GM23338 (cell line): ENCODE measurements at regions not wholly inside any gene's neighbourhood (a gene's known extent, or its start where the extent isn't known, plus 50 kb on each side); places are given as distances from the start of the nearest gene placed in this dataset.

Source experiments
- ATAC-seq: fragments of 200-7000 bp; cut with Tn5 transposase; 3 replicates; pipeline ENCODE4 v1.9.1; 2020
- DNase-seq: peaks from one replicate; pipeline ENCODE4 v3.0.0-alpha.2; 2015; ENCODE audit warnings: low spot score
- H2AFZ ChIP-seq: fragments of 200-600 bp; sonication (generic); 2 replicates; pipeline ENCODE4 v1.8.0; 2016; ENCODE audit warnings: antibody characterized with exemption, mild to moderate bottlenecking, moderate library complexity
- H3F3A ChIP-seq: fragments of 200-600 bp; sonication (generic); replicated peaks from 2 replicates; pipeline ENCODE4 v1.8.0; 2017; ENCODE audit warnings: antibody characterized with exemption, mixed run types, low read depth
- H3K27ac ChIP-seq: fragments of 200-600 bp; sonication (generic); 2 replicates; pipeline ENCODE4 v1.6.1; 2016; ENCODE audit warnings: low read depth
- H3K27me3 ChIP-seq: fragments of 200-600 bp; sonication (generic); 2 replicates; pipeline ENCODE4 v1.8.0; 2016; ENCODE audit warnings: mild to moderate bottlenecking, mixed run types, moderate library complexity; ENCODE audit not compliant: insufficient read depth
- H3K36me3 ChIP-seq: fragments of 200-600 bp; sonication (generic); 2 replicates; pipeline ENCODE4 v1.8.0; 2016; ENCODE audit warnings: mild to moderate bottlenecking; ENCODE audit not compliant: insufficient read depth
- H3K4me1 ChIP-seq: fragments of 200-600 bp; sonication (generic); 2 replicates; pipeline ENCODE4 v1.8.0; 2016; ENCODE audit warnings: mild to moderate bottlenecking, moderate library complexity; ENCODE audit not compliant: insufficient read depth
- H3K4me2 ChIP-seq: fragments of 200-600 bp; sonication (generic); 2 replicates; pipeline ENCODE4 v1.7.1; 2017; ENCODE audit warnings: mixed run types
- H3K4me3 ChIP-seq: fragments of 200-600 bp; sonication (generic); 2 replicates; pipeline ENCODE4 v1.6.1; 2016; ENCODE audit warnings: mixed run types
- H3K79me2 ChIP-seq: fragments of 200-600 bp; sonication (generic); replicated peaks from 2 replicates; pipeline ENCODE4 v1.8.0; 2017; ENCODE audit warnings: mild to moderate bottlenecking; ENCODE audit not compliant: insufficient read depth
- H3K9me2 ChIP-seq: fragments of 200-600 bp; sonication (generic); 2 replicates; pipeline ENCODE4 v1.8.0; 2017; ENCODE audit not compliant: insufficient read depth
- H4K20me1 ChIP-seq: fragments of 200-600 bp; sonication (generic); replicated peaks from 2 replicates; pipeline ENCODE4 v1.8.0; 2017; ENCODE audit warnings: mild to moderate bottlenecking; ENCODE audit not compliant: insufficient read depth
- H3K27ac Mint-ChIP-seq: 2 replicates; pipeline ENCODE4 v1.8.0; 2020; ENCODE audit warnings: inconsistent platforms, mild to moderate bottlenecking, moderate library complexity, mixed read lengths
- H3K27me3 Mint-ChIP-seq: 3 replicates; pipeline ENCODE4 v1.8.0; 2022; ENCODE audit warnings: low read depth, mild to moderate bottlenecking, moderate library complexity, mixed read lengths, inconsistent platforms; ENCODE audit not compliant: insufficient read depth, poor library complexity
- H3K36me3 Mint-ChIP-seq: 3 replicates; pipeline ENCODE4 v1.8.0; 2021; ENCODE audit warnings: low read depth, mild to moderate bottlenecking, inconsistent platforms, moderate library complexity, mixed read lengths
- H3K4me1 Mint-ChIP-seq: 3 replicates; pipeline ENCODE4 v1.8.0; 2020; ENCODE audit warnings: mild to moderate bottlenecking, inconsistent platforms, mixed read lengths
- H3K4me3 Mint-ChIP-seq: 3 replicates; pipeline ENCODE4 v1.8.0; 2021; ENCODE audit warnings: moderate library complexity, mild to moderate bottlenecking, inconsistent platforms, mixed read lengths
- H3K9me3 Mint-ChIP-seq: 3 replicates; pipeline ENCODE4 v1.8.0; 2020; ENCODE audit warnings: moderate library complexity, mild to moderate bottlenecking, inconsistent platforms, mixed read lengths
- CREB1 ChIP-seq: fragments of 250-450 bp; sonication (Bioruptor Pico); IDR thresholded peaks from 2 replicates; pipeline ENCODE4 v1.5.0; 2020; ENCODE audit warnings: low read depth, mild to moderate bottlenecking, moderate library complexity
- CTCF ChIP-seq, 2 experiments: fragments of 200-600 bp in 1 of 2; sonication (generic) in 1 of 2; conservative IDR thresholded peaks; 2 replicates each; pipeline versions ENCODE4 v1.5.1 to v1.6.1; 2016 to 2017; ENCODE audit warnings: antibody characterized with exemption in 2 of 2, low read depth in 2 of 2, mild to moderate bottlenecking in 2 of 2, moderate library complexity in 1 of 2
- ETS1 ChIP-seq: IDR thresholded peaks from 2 replicates; pipeline ENCODE4 v1.6.1; 2016; ENCODE audit warnings: antibody characterized with exemption
- EZH2 ChIP-seq: fragments of 200-600 bp; sonication (generic); IDR thresholded peaks from one replicate; pipeline ENCODE4 v1.8.0; 2017; ENCODE audit warnings: antibody characterized with exemption, mild to moderate bottlenecking, low read depth; ENCODE audit not compliant: unreplicated experiment
- EZH2phosphoT487 ChIP-seq: fragments of 200-600 bp; sonication (generic); IDR thresholded peaks from one replicate; pipeline ENCODE4 v1.8.1; 2018; ENCODE audit warnings: antibody characterized with exemption; ENCODE audit not compliant: unreplicated experiment
- JUNB ChIP-seq: IDR thresholded peaks from one replicate; pipeline ENCODE4 v1.6.1; 2016; ENCODE audit warnings: antibody characterized with exemption; ENCODE audit not compliant: unreplicated experiment
- POLR2AphosphoS5 ChIP-seq: IDR thresholded peaks from 2 replicates; pipeline ENCODE4 v1.6.1; 2016; ENCODE audit warnings: antibody characterized with exemption, low read depth
- REST ChIP-seq: IDR thresholded peaks from one replicate; pipeline ENCODE4 v1.6.1; 2018; ENCODE audit warnings: antibody characterized with exemption; ENCODE audit not compliant: unreplicated experiment
- ZNF462 ChIP-seq: fragments of 250-450 bp; sonication (Bioruptor Pico); IDR thresholded peaks from 2 replicates; pipeline ENCODE4 v1.5.0; 2020; ENCODE audit warnings: mild to moderate bottlenecking, moderate library complexity

GRCh38 chr2:35447821-35448220, 907.8 kb upstream of the CRIM1 start (continued):
- TF ChIP-seq ZNF462 (CRISPR knock-in tag) (no peak), POLR2AphosphoS5 (no peak), EZH2phosphoT487 (no peak), JUNB (no peak), CREB1 (CRISPR knock-in tag) (no peak), ETS1 (no peak)

- Mint-ChIP-seq H3K4me3 (no peak overlapping the region), H3K9me3 (no peaks in the 10 kb centered on the region; the same call in 2 of the 3 replicates), H3K27ac (no peak overlapping the region), H3K4me1 (no peaks in the 10 kb centered on the region), H3K36me3 (peaks cover under 1% of the 10 kb centered on the region; the same call in 1 of the 3 replicates), H3K27me3 (no peaks in the 10 kb centered on the region)
- H3K4me3 ChIP-seq, result no peak overlapping the region
- H3K27me3 ChIP-seq, result no peaks in the 10 kb centered on the region
- ATAC-seq (no peak), DNase-seq (no peak)
- H3F3A ChIP-seq, result no peaks in the 10 kb centered on the region
- no peak overlapping the region for H3K27ac ChIP-seq
- H2AFZ ChIP-seq, result no peak overlapping the region
- H3K36me3 ChIP-seq, result no peaks in the 10 kb centered on the region
- no peaks in the 10 kb centered on the region for H3K79me2 ChIP-seq
- peaks cover 19% of the 10 kb centered on the region for H3K9me2 ChIP-seq
- H3K4me2 ChIP-seq, result no peak overlapping the region
- H4K20me1 ChIP-seq, result no peaks in the 10 kb centered on the region
- 0 out of 2 replicates have a peak, but pooled peaks cover 4% of the 10 kb centered on the region for H3K4me1 ChIP-seq
- TF ChIP-seq REST (no peak), POLR2AphosphoS5 (no peak), ETS1 (no peak), JUNB (no peak), EZH2 (no peak), CTCF (conservative IDR thresholded peaks at IDR 0.05; ENCODE audit: low read depth in 2 of 2) (no peak)
Observed at GRCh38 chr2:35447215-35447614, 908.4 kb upstream of the CRIM1 start.
